Fibroblast of skin of right biceps (primary cell): ENCODE measurements at regions not wholly inside any gene's neighbourhood (a gene's known extent, or its start where the extent isn't known, plus 50 kb on each side); places are given as distances from the start of the nearest gene placed in this dataset.

Experiments used
- DNase-seq: peaks from one replicate; pipeline ENCODE4 v3.0.0-alpha.2; 2013

- DNase-seq: no peak
These were observed 64.6 kb upstream of the PIM1 start for GRCh38 chr6:37105148-37106050.

DNA sequence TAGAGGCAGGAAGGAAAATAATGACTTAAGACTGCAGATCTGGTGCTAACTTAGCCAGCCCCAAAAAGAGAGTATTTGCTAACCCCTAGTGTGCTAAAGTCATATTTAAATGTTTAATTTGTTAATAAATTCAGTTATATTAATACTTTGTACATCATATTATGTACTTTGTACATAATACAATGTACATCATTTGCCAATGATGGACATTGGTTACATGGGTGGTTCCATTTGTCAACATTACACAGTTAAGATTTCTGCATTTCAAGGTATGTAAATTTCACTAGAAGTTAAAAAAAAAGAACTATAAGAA is 63.9 kb upstream of the PIM1 start:
- no peak for DNase-seq

GRCh38 chr6:37106554-37106953 is 63.4 kb upstream of the PIM1 start:
- DNase-seq: no peak

DNA sequence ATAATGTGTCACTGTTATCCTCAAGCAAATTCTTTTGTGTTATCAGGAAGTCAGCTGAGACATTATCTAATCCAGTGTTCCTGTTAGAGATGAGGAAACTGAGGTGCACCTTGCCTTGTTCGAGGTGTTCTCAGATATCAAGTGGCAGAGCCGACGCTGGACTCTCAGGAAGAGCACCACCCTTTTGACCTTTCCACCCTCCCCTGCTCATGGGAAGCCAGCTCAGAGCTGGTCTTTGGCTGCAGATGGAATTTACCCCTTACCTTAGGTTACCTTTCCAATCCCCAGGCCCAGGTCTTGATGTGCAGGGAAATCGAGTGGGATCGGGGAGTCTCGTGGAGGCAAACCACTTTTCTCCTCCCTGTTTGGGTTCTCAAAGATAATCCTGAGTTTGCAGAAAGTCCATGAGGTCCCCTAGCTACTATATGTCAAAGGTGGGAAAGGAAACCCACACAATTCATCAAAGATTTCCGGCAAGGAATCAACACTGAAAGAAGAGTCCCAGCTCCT is 62.9 kb upstream of the PIM1 start:
- no peak for DNase-seq

- no peak for DNase-seq
These were observed 60.0 kb upstream of the PIM1 start for GRCh38 chr6:37109714-37110499.

- DNase-seq: peak; percentile 40
These were observed 59.2 kb upstream of the PIM1 start for GRCh38 chr6:37110500-37111461.

GRCh38 chr6:37113976-37114375 is 56.0 kb upstream of the PIM1 start:
- DNase-seq: no peak

- no peak for DNase-seq
These were observed 55.3 kb upstream of the PIM1 start for GRCh38 chr6:37114612-37115011.

DNA sequence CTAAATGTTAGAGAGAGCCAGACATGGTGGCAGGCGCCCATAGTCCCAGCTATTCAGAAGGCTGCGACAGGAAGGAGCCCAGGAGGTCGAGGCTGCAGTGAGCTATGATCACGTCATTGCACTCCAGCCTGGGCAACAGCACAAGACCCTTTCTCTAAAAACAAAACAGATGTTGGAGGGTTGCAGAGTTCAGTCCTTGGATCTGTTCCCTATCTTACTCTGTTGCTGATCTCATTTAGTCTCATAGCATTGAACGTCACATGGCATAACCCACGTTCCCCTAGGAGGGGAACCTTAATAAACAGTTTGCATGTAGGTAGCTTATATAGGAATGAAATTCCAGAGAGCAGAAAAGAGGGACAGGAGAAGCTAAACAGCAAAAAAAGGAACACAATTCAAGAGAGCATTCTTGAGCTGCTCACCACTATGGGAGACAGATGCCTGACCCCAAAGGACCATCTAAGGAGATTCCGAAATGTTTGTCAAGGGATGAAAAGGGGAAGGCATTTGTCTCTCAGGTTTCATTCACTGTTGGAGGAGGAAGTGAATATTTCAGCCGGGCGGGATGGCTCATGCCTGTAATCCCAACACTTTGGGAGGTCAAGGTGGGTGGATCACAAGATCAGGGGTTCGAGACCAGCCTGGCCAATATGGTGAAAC is 54.6 kb upstream of the PIM1 start:
- DNase-seq: peak; percentile 76

GRCh38 chr6:37116326-37116725 is 53.6 kb upstream of the PIM1 start:
- no peak for DNase-seq

DNA sequence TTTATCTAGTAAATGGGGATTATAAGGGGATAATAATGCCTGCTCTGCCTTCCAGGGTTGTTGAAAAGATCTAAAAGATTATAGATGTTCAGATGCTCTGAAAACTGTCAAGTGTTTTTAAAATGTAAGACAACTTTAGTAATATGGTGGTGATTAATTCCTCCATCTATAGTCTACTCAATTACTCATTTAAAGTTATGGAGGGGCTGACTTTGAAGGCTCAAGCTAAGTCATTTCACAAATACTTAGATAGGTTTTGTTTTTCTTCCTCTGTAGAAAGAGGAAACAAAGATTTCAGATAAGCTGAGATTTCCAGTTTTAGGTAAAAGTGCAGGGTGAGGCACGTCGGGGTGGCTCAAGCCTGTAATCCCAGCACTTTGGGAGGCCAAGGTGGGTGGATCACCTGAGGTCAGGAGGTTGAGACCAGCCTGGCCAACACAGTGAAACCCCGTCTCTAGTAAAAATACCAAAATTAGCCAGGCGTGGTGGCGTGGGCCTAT is 50.5 kb upstream of the PIM1 start:
- DNase-seq: no peak
